H9 (cell line): ENCODE measurements at regions not wholly inside any gene's neighbourhood (a gene's known extent, or its start where the extent isn't known, plus 50 kb on each side); places are given as distances from the start of the nearest gene placed in this dataset.

ENCODE experiments used
- DNase-seq: peaks from one replicate; pipeline ENCODE4 v3.0.0-alpha.2; 2017
- H2AFZ ChIP-seq: one replicate; pipeline ENCODE4 v1.6.1; 2013; ENCODE audit warnings: mild to moderate bottlenecking, low read length, control low read depth, moderate library complexity
- H2AK5ac ChIP-seq: 2 replicates; pipeline ENCODE4 v1.6.1; 2013; ENCODE audit warnings: low read length, control low read depth, mixed read lengths; ENCODE audit not compliant: insufficient read length
- H2BK120ac ChIP-seq: one replicate; pipeline ENCODE4 v1.6.1; 2013; ENCODE audit warnings: low read depth, mild to moderate bottlenecking, low read length, control low read depth, inconsistent platforms; ENCODE audit not compliant: poor library complexity, severe bottlenecking
- H2BK12ac ChIP-seq: 2 replicates; pipeline ENCODE4 v1.6.1; 2013; ENCODE audit warnings: low read length, control low read depth, mixed read lengths, low read depth; ENCODE audit not compliant: insufficient read length
- H2BK15ac ChIP-seq: 2 replicates; pipeline ENCODE4 v1.6.1; 2013; ENCODE audit warnings: low read depth, low read length, control low read depth
- H2BK20ac ChIP-seq: one replicate; pipeline ENCODE4 v1.6.1; 2013; ENCODE audit warnings: low read depth, mild to moderate bottlenecking, low read length, control low read depth, inconsistent platforms; ENCODE audit not compliant: poor library complexity, severe bottlenecking
- H2BK5ac ChIP-seq: 2 replicates; pipeline ENCODE4 v1.6.1; 2013; ENCODE audit warnings: low read length, control low read depth, mixed read lengths; ENCODE audit not compliant: insufficient read length
- H3K14ac ChIP-seq: 2 replicates; pipeline ENCODE4 v1.6.1; 2013; ENCODE audit warnings: low read length, control low read depth; ENCODE audit not compliant: insufficient read depth
- H3K18ac ChIP-seq: 2 replicates; pipeline ENCODE4 v1.6.1; 2013; ENCODE audit warnings: low read depth, mild to moderate bottlenecking, mixed read lengths, low read length, control low read depth; ENCODE audit not compliant: insufficient read length
- H3K23ac ChIP-seq: 2 replicates; pipeline ENCODE4 v1.6.1; 2013; ENCODE audit warnings: low read length, control low read depth, mixed read lengths, low read depth; ENCODE audit not compliant: insufficient read length
- H3K23me2 ChIP-seq: 2 replicates; pipeline ENCODE4 v1.6.1; 2013; ENCODE audit warnings: low read depth, mild to moderate bottlenecking, mixed read lengths, low read length, control low read depth; ENCODE audit not compliant: insufficient read length, poor library complexity, severe bottlenecking
- H3K27ac ChIP-seq: 2 replicates; pipeline ENCODE4 v1.5.1; 2013; ENCODE audit warnings: low read length, control low read depth, mixed read lengths, low read depth; ENCODE audit not compliant: insufficient read length
- H3K27me3 ChIP-seq: 2 replicates; pipeline ENCODE4 v1.6.1; 2013; ENCODE audit warnings: low read length, control low read depth, inconsistent platforms; ENCODE audit not compliant: insufficient read depth
- H3K4ac ChIP-seq: 2 replicates; pipeline ENCODE4 v1.6.1; 2013; ENCODE audit warnings: low read depth, mild to moderate bottlenecking, control low read depth, inconsistent platforms, low read length, moderate library complexity
- H3K4me1 ChIP-seq: 2 replicates; pipeline ENCODE4 v1.6.1; 2013; ENCODE audit warnings: low read length, control low read depth, inconsistent platforms; ENCODE audit not compliant: insufficient read depth
- H3K4me2 ChIP-seq: 2 replicates; pipeline ENCODE4 v1.6.1; 2013; ENCODE audit warnings: low read length, control low read depth, mixed read lengths; ENCODE audit not compliant: insufficient read length, insufficient read depth
- H3K56ac ChIP-seq: 2 replicates; pipeline ENCODE4 v1.6.1; 2013; ENCODE audit warnings: low read depth, mild to moderate bottlenecking, mixed read lengths, low read length, control low read depth; ENCODE audit not compliant: insufficient read length
- H3K79me1 ChIP-seq: 2 replicates; pipeline ENCODE4 v1.6.1; 2013; ENCODE audit warnings: low read depth, mild to moderate bottlenecking, moderate library complexity, low read length, control low read depth, inconsistent platforms; ENCODE audit not compliant: insufficient read depth, poor library complexity, severe bottlenecking
- H3K79me2 ChIP-seq: 2 replicates; pipeline ENCODE4 v1.6.1; 2013; ENCODE audit warnings: low read length, control low read depth, inconsistent platforms; ENCODE audit not compliant: insufficient read depth
- H3K9ac ChIP-seq: 2 replicates; pipeline ENCODE4 v1.6.1; 2013; ENCODE audit warnings: low read length, control low read depth, mixed read lengths; ENCODE audit not compliant: insufficient read length; ENCODE audit errors: extremely low read depth
- H3K9me3 ChIP-seq: one replicate; pipeline ENCODE4 v1.6.1; 2013; ENCODE audit warnings: low read depth, low read length, inconsistent platforms; ENCODE audit not compliant: control insufficient read depth
- H3T11ph ChIP-seq: one replicate; pipeline ENCODE4 v1.6.1; 2013; ENCODE audit warnings: mild to moderate bottlenecking, low read length, control low read depth, inconsistent platforms
- H4K20me1 ChIP-seq: one replicate; pipeline ENCODE4 v1.6.1; 2013; ENCODE audit not compliant: control insufficient read depth, insufficient read length, insufficient read depth
- H4K5ac ChIP-seq: 2 replicates; pipeline ENCODE4 v1.6.1; 2013; ENCODE audit warnings: low read depth, mild to moderate bottlenecking, mixed read lengths, low read length, control low read depth; ENCODE audit not compliant: insufficient read length
- H4K8ac ChIP-seq: replicated peaks from 2 replicates; pipeline ENCODE4 v1.6.1; 2013; ENCODE audit warnings: low read length, control low read depth, mixed read lengths, low read depth; ENCODE audit not compliant: insufficient read length
- H4K91ac ChIP-seq: 2 replicates; pipeline ENCODE4 v1.6.1; 2013; ENCODE audit warnings: low read depth, mild to moderate bottlenecking, moderate library complexity, mixed read lengths, low read length, control low read depth; ENCODE audit not compliant: insufficient read length
- H3K27ac Mint-ChIP-seq, 3 experiments: 2 replicates in 2 of 3; 3 replicates in 1 of 3; pipeline ENCODE4 v1.8.0; 2020 to 2021; ENCODE audit warnings: mixed read lengths in 3 of 3, mild to moderate bottlenecking in 1 of 3, moderate library complexity in 1 of 3
- H3K27me3 Mint-ChIP-seq: 2 replicates; pipeline ENCODE4 v1.8.0; 2021; ENCODE audit warnings: low read depth, mild to moderate bottlenecking, moderate library complexity, mixed read lengths
- H3K36me3 Mint-ChIP-seq, 3 experiments: 2 replicates in 2 of 3; 3 replicates in 1 of 3; pipeline ENCODE4 v1.8.0; 2020 to 2021; ENCODE audit warnings: low read depth in 3 of 3, mixed read lengths in 3 of 3; ENCODE audit not compliant: insufficient read depth in 1 of 3
- H3K4me1 Mint-ChIP-seq, 2 experiments: 2 replicates each; pipeline ENCODE4 v1.8.0; 2020; ENCODE audit warnings: mixed read lengths in 2 of 2
- H3K4me3 Mint-ChIP-seq, 2 experiments: 2 replicates in 1 of 2; 3 replicates in 1 of 2; pipeline ENCODE4 v1.8.0; 2020 to 2021; ENCODE audit warnings: mild to moderate bottlenecking in 2 of 2, mixed read lengths in 2 of 2, moderate library complexity in 1 of 2
- H3K9me3 Mint-ChIP-seq, 2 experiments: 2 replicates in 1 of 2; 3 replicates in 1 of 2; pipeline ENCODE4 v1.8.0; 2020; ENCODE audit warnings: mild to moderate bottlenecking in 2 of 2, mixed read lengths in 2 of 2, moderate library complexity in 1 of 2
- CTCF ChIP-seq: fragments of 200-600 bp; sonication (generic); conservative IDR thresholded peaks from 3 replicates; pipeline ENCODE4 v1.8.0; 2021; ENCODE audit warnings: antibody characterized with exemption, mild to moderate bottlenecking
- WGBS: extraction: QIAGEN DNeasy Blood & Tissue Kit; methylation state at CpG from one replicate; pipeline ENCODE4 v1.1.7; 2013; ENCODE audit warnings: missing lambda C conversion rate, low lambda C conversion rate, mixed read lengths; ENCODE audit not compliant: insufficient read length; ENCODE audit errors: extremely low coverage; 5-methylcytosine and 5-hydroxymethylcytosine counted together

- no peak overlapping the region for H4K8ac ChIP-seq
- no peak overlapping the region for H3K14ac ChIP-seq
- DNase-seq = no peak
- no peaks in the 10 kb centered on the region for H3K79me1 ChIP-seq
- no peak overlapping the region for H3K27ac ChIP-seq
- H2BK120ac ChIP-seq = no peak overlapping the region
- H3K56ac ChIP-seq = no peak overlapping the region
- H3K9me3 ChIP-seq = no peaks in the 10 kb centered on the region
- H3K27me3 ChIP-seq = no peaks in the 10 kb centered on the region
- H2AK5ac ChIP-seq = no peak overlapping the region
- no peak overlapping the region for H3K18ac ChIP-seq
- no peak overlapping the region for H2BK12ac ChIP-seq
- H4K20me1 ChIP-seq = no peaks in the 10 kb centered on the region
- no peak overlapping the region for H3T11ph ChIP-seq
- no peak overlapping the region for H3K23ac ChIP-seq
- peaks cover 14 to 16% of the 10 kb centered on the region in 2 experiments for H3K4me1 Mint-ChIP-seq
- H4K5ac ChIP-seq = no peak overlapping the region
- H4K91ac ChIP-seq = no peak overlapping the region
- no peak overlapping the region for H2AFZ ChIP-seq
- no CpG with 5 or more reads among the region's 7 CpGs for WGBS
- TF ChIP-seq CTCF = no peak
- no peaks in the 10 kb centered on the region for H3K9me3 Mint-ChIP-seq
- no peaks in the 10 kb centered on the region for H3K79me2 ChIP-seq
- peaks cover 3% of the 10 kb centered on the region for H3K23me2 ChIP-seq
- H3K4ac ChIP-seq = no peak overlapping the region
- no peaks in the 10 kb centered on the region for H3K4me1 ChIP-seq
- H3K4me3 Mint-ChIP-seq = no peak overlapping the region
- H3K9ac ChIP-seq = no peak overlapping the region
- H3K36me3 Mint-ChIP-seq = no peaks in the 10 kb centered on the region
- no peak overlapping the region for H2BK5ac ChIP-seq
- no peak overlapping the region; a peak in 1 of 7 replicates for H3K27ac Mint-ChIP-seq
- H2BK20ac ChIP-seq = no peak overlapping the region
- H3K4me2 ChIP-seq = no peak overlapping the region
- no peak overlapping the region for H2BK15ac ChIP-seq
- H3K27me3 Mint-ChIP-seq = no peaks in the 10 kb centered on the region
Observed at GRCh38 chr1:63068626-63069025, 253.7 kb upstream of the FOXD3 start.
